ENCODE measurements at regions not wholly inside any gene's neighbourhood (a gene's known extent, or its start where the extent isn't known, plus 50 kb on each side); places are given as distances from the start of the nearest gene placed in this dataset.

- TF ChIP-seq XBP1 (CRISPR knock-in tag; IDR thresholded peaks at IDR 0.05), result no peak
- TF ChIP-seq DNMT3B (CRISPR knock-in tag; conservative IDR thresholded peaks at IDR 0.05), result no peak
- TF ChIP-seq CENPT (CRISPR knock-in tag; IDR thresholded peaks at IDR 0.05; ENCODE audit: low read depth), result no peak
- no peak for TF ChIP-seq THYN1 (CRISPR knock-in tag; IDR thresholded peaks at IDR 0.05; ENCODE audit: borderline replicate concordance, low read depth)
- no peak for TF ChIP-seq SP1 (IDR thresholded peaks at IDR 0.05)
- no peak for TF ChIP-seq SP1 (CRISPR knock-in tag; IDR thresholded peaks at IDR 0.05)
- no peak for TF ChIP-seq MNT (IDR thresholded peaks at IDR 0.05)
- TF ChIP-seq MTERF4 (CRISPR knock-in tag; IDR thresholded peaks at IDR 0.05), result no peak
- TF ChIP-seq POLR2AphosphoS5 (IDR thresholded peaks at IDR 0.05; ENCODE audit: low read depth, low read length), result no peak
- TF ChIP-seq HMG20B (CRISPR knock-in tag; conservative IDR thresholded peaks at IDR 0.05), result no peak
- no peak for TF ChIP-seq POLR2A (IDR thresholded peaks at IDR 0.05; ENCODE audit: insufficient read depth in 1 of 2, low read depth in 2 of 2, low read length in 2 of 2)
- no peak for TF ChIP-seq MED13 (CRISPR knock-in tag; IDR thresholded peaks at IDR 0.05)
- no peak for TF ChIP-seq ETV6 (CRISPR knock-in tag; conservative IDR thresholded peaks at IDR 0.05)
- TF ChIP-seq ZNF839 (CRISPR knock-in tag; IDR thresholded peaks at IDR 0.05; ENCODE audit: borderline replicate concordance), result no peak
Observed at GRCh38 chr2:128490321-128490720, 171.7 kb upstream of the HS6ST1 start.
